ENCODE measurements at regions not wholly inside any gene's neighbourhood (a gene's known extent, or its start where the extent isn't known, plus 50 kb on each side); places are given as distances from the start of the nearest gene placed in this dataset.

GRCh38 chr20:48257833-48258232, 472.6 kb upstream of the SULF2 start:
- H2AFZ ChIP-seq (ENCODE audit: low read depth, low read length) = no peak overlapping the region
- no peak overlapping the region for H3K14ac ChIP-seq (ENCODE audit: low read length in 2 of 2)
- H3K23ac ChIP-seq (ENCODE audit: low read length in 2 of 2) = no peak overlapping the region
- no peak overlapping the region for H2BK5ac ChIP-seq (ENCODE audit: low read depth, low read length, poor library complexity, severe bottlenecking)
- H3K4me2 ChIP-seq (ENCODE audit: low read length, poor library complexity, severe bottlenecking) = no peak overlapping the region
- H4K8ac ChIP-seq (ENCODE audit: low read length) = no peak overlapping the region
- H3K27ac ChIP-seq (ENCODE audit: low read length, poor library complexity, severe bottlenecking) = no peak overlapping the region
- H2BK120ac ChIP-seq (ENCODE audit: low read depth, low read length) = no peak overlapping the region
- DNase-seq = no peak
- H4K91ac ChIP-seq (ENCODE audit: low read length) = no peak overlapping the region
- H2BK12ac ChIP-seq (ENCODE audit: low read length in 2 of 2) = no peak overlapping the region
- no peak overlapping the region for H2AK5ac ChIP-seq (ENCODE audit: low read length, severe bottlenecking)
- peaks cover 6% of the 10 kb centered on the region for H3K4me1 ChIP-seq (ENCODE audit: control insufficient read depth, insufficient read depth, low read depth, low read length)
- H3K9me3 ChIP-seq (ENCODE audit: control insufficient read depth, low read length) = peaks cover 4% of the 10 kb centered on the region
- no peak overlapping the region for H3K9ac ChIP-seq (ENCODE audit: low read length)
- WGBS = 98% methylated on average over 2 of the region's 2 CpGs
- no peak overlapping the region for H2BK15ac ChIP-seq (ENCODE audit: low read depth, poor library complexity, severe bottlenecking)
- no peak overlapping the region for H3K18ac ChIP-seq (ENCODE audit: low read depth in 1 of 2, low read length in 2 of 2)
- H3K4me3 ChIP-seq (ENCODE audit: insufficient read depth in 1 of 2, low read depth in 1 of 2, low read length in 2 of 2) = no peak overlapping the region
- H3K36me3 ChIP-seq (ENCODE audit: control insufficient read depth in 1 of 2, insufficient read depth in 2 of 2, low read depth in 1 of 2, low read length in 2 of 2) = no peaks in the 10 kb centered on the region
- peaks cover 20 to 55% of the 10 kb centered on the region in 2 experiments for H3K27me3 ChIP-seq (ENCODE audit: control insufficient read depth in 1 of 2, insufficient read depth in 1 of 2, low read length in 2 of 2)
- no peaks in the 10 kb centered on the region for H3K79me1 ChIP-seq (replicated peaks; ENCODE audit: low read length, poor library complexity, severe bottlenecking)
- no peak overlapping the region for H3K4ac ChIP-seq (ENCODE audit: low read depth in 1 of 2, low read length in 2 of 2)

- no peak overlapping the region for H3K4ac ChIP-seq (ENCODE audit: low read depth in 1 of 2, low read length in 2 of 2)
- H4K8ac ChIP-seq (ENCODE audit: low read length) = no peak overlapping the region
- H4K91ac ChIP-seq (ENCODE audit: low read length) = no peak overlapping the region
- H3K14ac ChIP-seq (ENCODE audit: low read length in 2 of 2) = no peak overlapping the region
- H2BK15ac ChIP-seq (ENCODE audit: low read depth, poor library complexity, severe bottlenecking) = no peak overlapping the region
- no peak overlapping the region for H3K18ac ChIP-seq (ENCODE audit: low read depth in 1 of 2, low read length in 2 of 2)
- no peak overlapping the region for H3K9ac ChIP-seq (ENCODE audit: low read length)
- H3K4me2 ChIP-seq (ENCODE audit: low read length, poor library complexity, severe bottlenecking) = no peak overlapping the region
- H3K9me3 ChIP-seq (ENCODE audit: control insufficient read depth, low read length) = no peaks in the 10 kb centered on the region
- H3K4me1 ChIP-seq (ENCODE audit: control insufficient read depth, insufficient read depth, low read depth, low read length) = no peaks in the 10 kb centered on the region
- no peak overlapping the region for H3K23ac ChIP-seq (ENCODE audit: low read length in 2 of 2)
- WGBS = 84% methylated on average over 7 of the region's 8 CpGs
- H2AK5ac ChIP-seq (ENCODE audit: low read length, severe bottlenecking) = no peak overlapping the region
- DNase-seq = no peak
- H3K27me3 ChIP-seq (ENCODE audit: control insufficient read depth in 1 of 2, insufficient read depth in 1 of 2, low read length in 2 of 2) = peaks cover 20 to 57% of the 10 kb centered on the region in 2 experiments
- H2AFZ ChIP-seq (ENCODE audit: low read depth, low read length) = no peak overlapping the region
- H3K4me3 ChIP-seq (ENCODE audit: insufficient read depth in 1 of 2, low read depth in 1 of 2, low read length in 2 of 2) = no peak overlapping the region
- H2BK5ac ChIP-seq (ENCODE audit: low read depth, low read length, poor library complexity, severe bottlenecking) = no peak overlapping the region
- H3K79me1 ChIP-seq (replicated peaks; ENCODE audit: low read length, poor library complexity, severe bottlenecking) = no peaks in the 10 kb centered on the region
- no peaks in the 10 kb centered on the region for H3K36me3 ChIP-seq (ENCODE audit: control insufficient read depth in 1 of 2, insufficient read depth in 2 of 2, low read depth in 1 of 2, low read length in 2 of 2)
- no peak overlapping the region for H2BK12ac ChIP-seq (ENCODE audit: low read length in 2 of 2)
- no peak overlapping the region for H2BK120ac ChIP-seq (ENCODE audit: low read depth, low read length)
- no peak overlapping the region for H3K27ac ChIP-seq (ENCODE audit: low read length, poor library complexity, severe bottlenecking)
Measured at GRCh38 chr20:48247961-48248360, 462.7 kb upstream of the SULF2 start.

DNA sequence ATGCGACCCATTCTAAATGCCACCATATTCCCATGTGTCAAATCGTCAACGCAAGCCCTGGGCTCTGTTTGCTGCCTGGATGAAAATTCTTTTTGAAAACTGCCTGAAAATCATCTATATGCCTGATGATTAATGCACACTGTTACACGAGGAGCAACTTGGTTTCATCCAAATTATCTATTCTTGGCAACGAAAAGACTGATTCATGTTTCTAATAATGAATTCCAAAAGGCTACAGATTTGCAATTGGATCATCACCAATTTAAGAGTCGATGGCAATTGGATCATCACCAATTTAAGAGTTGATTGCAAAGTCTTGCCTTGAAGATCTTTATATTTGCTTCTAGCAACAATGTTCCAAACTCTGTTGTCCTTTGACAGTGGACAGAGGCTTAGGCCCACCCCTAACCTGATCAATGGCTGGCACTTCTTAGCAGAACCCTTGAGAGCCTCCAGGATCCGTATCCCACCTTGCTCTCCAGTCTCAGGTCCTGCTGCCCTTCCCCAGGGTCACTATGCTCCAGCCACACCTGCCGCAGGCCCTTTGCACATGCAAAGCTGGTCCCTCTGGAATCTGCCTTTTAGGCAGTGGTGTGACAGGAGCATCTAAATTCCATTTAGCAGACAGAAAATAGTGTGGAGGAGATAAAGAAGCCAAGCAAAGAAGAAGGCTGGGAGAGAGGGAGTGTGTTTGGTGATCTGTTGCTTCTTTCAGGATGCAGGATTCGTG, 460.9 kb upstream of the SULF2 start:
- Histone ChIP-seq H4K91ac (ENCODE audit: low read length) (no peak overlapping the region), H2BK120ac (ENCODE audit: low read depth, low read length) (no peak overlapping the region), H2AK5ac (ENCODE audit: low read length, severe bottlenecking) (no peak overlapping the region), H3K9ac (ENCODE audit: low read length) (no peak overlapping the region), H3K14ac (ENCODE audit: low read length in 2 of 2) (no peak overlapping the region), H4K8ac (ENCODE audit: low read length) (no peak overlapping the region), H2BK12ac (ENCODE audit: low read length in 2 of 2) (no peak overlapping the region), H3K27me3 (ENCODE audit: control insufficient read depth in 1 of 2, insufficient read depth in 1 of 2, low read length in 2 of 2) (peaks cover 30 to 75% of the 10 kb centered on the region in 2 experiments), H3K18ac (ENCODE audit: low read depth in 1 of 2, low read length in 2 of 2) (no peak overlapping the region), H2BK5ac (ENCODE audit: low read depth, low read length, poor library complexity, severe bottlenecking) (no peak overlapping the region), H3K4ac (ENCODE audit: low read depth in 1 of 2, low read length in 2 of 2) (no peak overlapping the region), H3K27ac (ENCODE audit: low read length, poor library complexity, severe bottlenecking) (no peak overlapping the region), H3K36me3 (ENCODE audit: control insufficient read depth in 1 of 2, insufficient read depth in 2 of 2, low read depth in 1 of 2, low read length in 2 of 2) (no peaks in the 10 kb centered on the region), H2AFZ (ENCODE audit: low read depth, low read length) (no peak overlapping the region), H3K4me2 (ENCODE audit: low read length, poor library complexity, severe bottlenecking) (no peak overlapping the region), H3K79me1 (replicated peaks; ENCODE audit: low read length, poor library complexity, severe bottlenecking) (no peaks in the 10 kb centered on the region), H3K23ac (ENCODE audit: low read length in 2 of 2) (no peak overlapping the region), H3K4me1 (ENCODE audit: control insufficient read depth, insufficient read depth, low read depth, low read length) (no peaks in the 10 kb centered on the region), H2BK15ac (ENCODE audit: low read depth, poor library complexity, severe bottlenecking) (no peak overlapping the region), H3K9me3 (ENCODE audit: control insufficient read depth, low read length) (no peaks in the 10 kb centered on the region), H3K4me3 (ENCODE audit: insufficient read depth in 1 of 2, low read depth in 1 of 2, low read length in 2 of 2) (no peak overlapping the region)
- no peak for DNase-seq
- 91% methylated on average over 8 of the region's 9 CpGs for WGBS

- H4K8ac ChIP-seq (ENCODE audit: low read length) = no peak overlapping the region
- no peak overlapping the region for H3K18ac ChIP-seq (ENCODE audit: low read depth in 1 of 2, low read length in 2 of 2)
- no peak overlapping the region for H4K91ac ChIP-seq (ENCODE audit: low read length)
- no peaks in the 10 kb centered on the region for H3K79me1 ChIP-seq (replicated peaks; ENCODE audit: low read length, poor library complexity, severe bottlenecking)
- H3K27ac ChIP-seq (ENCODE audit: low read length, poor library complexity, severe bottlenecking) = no peak overlapping the region
- H2AK5ac ChIP-seq (ENCODE audit: low read length, severe bottlenecking) = no peak overlapping the region
- H3K4me3 ChIP-seq (ENCODE audit: insufficient read depth in 1 of 2, low read depth in 1 of 2, low read length in 2 of 2) = no peak overlapping the region
- WGBS = 88% methylated on average over 8 of the region's 8 CpGs
- H2BK120ac ChIP-seq (ENCODE audit: low read depth, low read length) = no peak overlapping the region
- DNase-seq = no peak
- peaks cover 2% of the 10 kb centered on the region for H3K4me1 ChIP-seq (ENCODE audit: control insufficient read depth, insufficient read depth, low read depth, low read length)
- H3K9ac ChIP-seq (ENCODE audit: low read length) = no peak overlapping the region
- H3K9me3 ChIP-seq (ENCODE audit: control insufficient read depth, low read length) = no peaks in the 10 kb centered on the region
- H3K4ac ChIP-seq (ENCODE audit: low read depth in 1 of 2, low read length in 2 of 2) = no peak overlapping the region
- H3K36me3 ChIP-seq (ENCODE audit: control insufficient read depth in 1 of 2, insufficient read depth in 2 of 2, low read depth in 1 of 2, low read length in 2 of 2) = no peaks in the 10 kb centered on the region
- no peak overlapping the region for H2BK12ac ChIP-seq (ENCODE audit: low read length in 2 of 2)
- no peak overlapping the region for H2BK5ac ChIP-seq (ENCODE audit: low read depth, low read length, poor library complexity, severe bottlenecking)
- no peak overlapping the region for H2BK15ac ChIP-seq (ENCODE audit: low read depth, poor library complexity, severe bottlenecking)
- H3K4me2 ChIP-seq (ENCODE audit: low read length, poor library complexity, severe bottlenecking) = no peak overlapping the region
- H2AFZ ChIP-seq (ENCODE audit: low read depth, low read length) = no peak overlapping the region
- no peak overlapping the region for H3K14ac ChIP-seq (ENCODE audit: low read length in 2 of 2)
- peaks cover 26 to 52% of the 10 kb centered on the region in 2 experiments for H3K27me3 ChIP-seq (ENCODE audit: control insufficient read depth in 1 of 2, insufficient read depth in 1 of 2, low read length in 2 of 2)
- no peak overlapping the region for H3K23ac ChIP-seq (ENCODE audit: low read length in 2 of 2)
Measured at GRCh38 chr20:48242623-48243022, 457.3 kb upstream of the SULF2 start.
